ENCODE measurements at regions not wholly inside any gene's neighbourhood (a gene's known extent, or its start where the extent isn't known, plus 50 kb on each side); places are given as distances from the start of the nearest gene placed in this dataset.

DNA sequence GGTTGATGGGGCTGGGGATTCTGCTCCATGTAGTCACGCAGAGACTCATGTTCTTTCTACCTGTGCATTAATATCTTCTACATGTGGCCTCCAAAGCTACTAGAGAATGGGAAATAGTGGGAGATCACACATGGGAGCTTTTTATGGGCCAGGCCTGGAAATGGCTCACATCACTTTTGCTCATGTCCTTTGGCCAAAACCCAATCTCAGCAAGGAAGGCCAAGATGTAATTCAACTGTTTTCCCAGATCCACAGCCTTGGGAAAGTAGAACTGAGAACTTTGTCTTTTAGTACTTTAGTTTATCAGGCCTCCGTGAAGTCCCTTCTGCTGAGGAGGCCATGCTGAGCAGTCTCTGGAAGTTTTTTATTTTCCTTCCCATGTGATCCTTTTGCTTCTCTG lies 73.2 kb upstream of the SLC4A7 start:
- Histone ChIP-seq H3K9me3 (ENCODE audit: insufficient read depth, low read length) (no peaks in the 10 kb centered on the region), H3K9me2 (replicated peaks; ENCODE audit: insufficient read depth, low read length) (0 out of 2 replicates have a peak, but pooled peaks cover 2% of the 10 kb centered on the region), H3K79me2 (ENCODE audit: insufficient read depth, low read length) (no peaks in the 10 kb centered on the region), H3K4me2 (ENCODE audit: low read depth, low read length, poor library complexity, severe bottlenecking) (no peak overlapping the region), H3K9ac (ENCODE audit: low read length) (no peak overlapping the region), H3F3A (ENCODE audit: insufficient read depth) (no peaks in the 10 kb centered on the region), H4K20me1 (ENCODE audit: low read depth, low read length) (no peaks in the 10 kb centered on the region), H3K27ac (ENCODE audit: low read depth, low read length) (no peak overlapping the region), H2AFZ (ENCODE audit: low read depth, low read length, severe bottlenecking) (no peak overlapping the region), H3K36me3 (ENCODE audit: low read length) (no peaks in the 10 kb centered on the region), H3K27me3 (ENCODE audit: low read length) (no peaks in the 10 kb centered on the region), H3K4me3 (ENCODE audit: insufficient read depth, low read length, poor library complexity, severe bottlenecking) (no peak overlapping the region)
- TF ChIP-seq EZH2phosphoT487 (conservative IDR thresholded peaks at IDR 0.05; ENCODE audit: low read length), result no peak
- TF ChIP-seq, protein P1, sequence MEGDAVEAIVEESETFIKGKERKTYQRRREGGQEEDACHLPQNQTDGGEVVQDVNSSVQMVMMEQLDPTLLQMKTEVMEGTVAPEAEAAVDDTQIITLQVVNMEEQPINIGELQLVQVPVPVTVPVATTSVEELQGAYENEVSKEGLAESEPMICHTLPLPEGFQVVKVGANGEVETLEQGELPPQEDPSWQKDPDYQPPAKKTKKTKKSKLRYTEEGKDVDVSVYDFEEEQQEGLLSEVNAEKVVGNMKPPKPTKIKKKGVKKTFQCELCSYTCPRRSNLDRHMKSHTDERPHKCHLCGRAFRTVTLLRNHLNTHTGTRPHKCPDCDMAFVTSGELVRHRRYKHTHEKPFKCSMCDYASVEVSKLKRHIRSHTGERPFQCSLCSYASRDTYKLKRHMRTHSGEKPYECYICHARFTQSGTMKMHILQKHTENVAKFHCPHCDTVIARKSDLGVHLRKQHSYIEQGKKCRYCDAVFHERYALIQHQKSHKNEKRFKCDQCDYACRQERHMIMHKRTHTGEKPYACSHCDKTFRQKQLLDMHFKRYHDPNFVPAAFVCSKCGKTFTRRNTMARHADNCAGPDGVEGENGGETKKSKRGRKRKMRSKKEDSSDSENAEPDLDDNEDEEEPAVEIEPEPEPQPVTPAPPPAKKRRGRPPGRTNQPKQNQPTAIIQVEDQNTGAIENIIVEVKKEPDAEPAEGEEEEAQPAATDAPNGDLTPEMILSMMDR (IDR thresholded peaks at IDR 0.05; ENCODE audit: insufficient read depth, low read length, poor library complexity, severe bottlenecking), result no peak

DNA sequence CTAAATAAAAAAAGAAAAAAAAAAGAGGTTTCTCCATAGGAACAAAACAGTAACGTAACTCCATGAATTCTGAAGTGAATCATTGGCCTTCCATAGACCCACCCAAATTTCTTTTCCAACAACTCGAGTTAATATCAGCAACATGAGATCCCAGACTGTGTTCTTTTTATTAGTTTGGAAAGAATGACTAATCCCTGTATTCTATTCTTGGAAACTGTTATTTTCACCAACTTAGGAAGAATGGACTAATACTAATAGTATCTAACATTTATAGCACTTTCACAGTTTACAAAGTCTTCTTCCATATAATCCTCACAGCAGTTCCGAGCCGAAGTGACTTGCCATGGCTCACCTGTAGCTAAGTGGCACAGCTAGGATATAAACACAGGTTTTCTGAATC lies 72.7 kb upstream of the SLC4A7 start:
- Histone ChIP-seq H3K9me2 (replicated peaks; ENCODE audit: insufficient read depth, low read length) (0 out of 2 replicates have a peak, but pooled peaks cover 2% of the 10 kb centered on the region), H3K36me3 (ENCODE audit: low read length) (no peaks in the 10 kb centered on the region), H3K9ac (ENCODE audit: low read length) (no peak overlapping the region), H3F3A (ENCODE audit: insufficient read depth) (no peaks in the 10 kb centered on the region), H3K27me3 (ENCODE audit: low read length) (no peaks in the 10 kb centered on the region), H3K9me3 (ENCODE audit: insufficient read depth, low read length) (no peaks in the 10 kb centered on the region), H3K4me2 (ENCODE audit: low read depth, low read length, poor library complexity, severe bottlenecking) (no peak overlapping the region), H4K20me1 (ENCODE audit: low read depth, low read length) (no peaks in the 10 kb centered on the region), H3K79me2 (ENCODE audit: insufficient read depth, low read length) (no peaks in the 10 kb centered on the region), H2AFZ (ENCODE audit: low read depth, low read length, severe bottlenecking) (no peak overlapping the region), H3K27ac (ENCODE audit: low read depth, low read length) (no peak overlapping the region), H3K4me3 (ENCODE audit: insufficient read depth, low read length, poor library complexity, severe bottlenecking) (no peak overlapping the region)
- no peak for TF ChIP-seq EZH2phosphoT487 (conservative IDR thresholded peaks at IDR 0.05; ENCODE audit: low read length)
- TF ChIP-seq, protein P1 (IDR thresholded peaks at IDR 0.05; ENCODE audit: insufficient read depth, low read length, poor library complexity, severe bottlenecking), result no peak

DNA sequence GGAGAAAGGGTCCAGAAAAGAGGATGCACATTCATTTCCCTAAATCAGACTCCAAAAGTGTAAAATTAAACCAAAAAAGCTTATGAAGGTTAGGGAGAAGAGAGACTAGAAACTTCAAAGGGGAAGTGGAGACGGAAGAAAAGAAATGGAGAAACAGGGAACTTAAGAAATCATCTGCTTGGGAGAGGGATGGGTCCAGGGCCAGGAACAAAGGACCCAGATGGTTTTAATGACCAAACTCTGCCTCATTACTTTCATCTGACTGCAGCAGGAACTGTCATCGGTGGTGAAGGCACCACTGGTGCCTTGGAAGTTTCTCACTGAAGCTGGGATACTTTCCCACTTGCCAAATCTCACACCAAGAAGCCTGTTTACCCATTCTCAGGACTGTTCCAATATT lies 70.5 kb upstream of the SLC4A7 start:
- Histone ChIP-seq H3K4me3 (ENCODE audit: insufficient read depth, low read length, poor library complexity, severe bottlenecking) (no peak overlapping the region), H3K9me3 (ENCODE audit: insufficient read depth, low read length) (no peaks in the 10 kb centered on the region), H3K9me2 (replicated peaks; ENCODE audit: insufficient read depth, low read length) (0 out of 2 replicates have a peak, but pooled peaks cover 2% of the 10 kb centered on the region), H3K27me3 (ENCODE audit: low read length) (no peaks in the 10 kb centered on the region), H3F3A (ENCODE audit: insufficient read depth) (no peaks in the 10 kb centered on the region), H4K20me1 (ENCODE audit: low read depth, low read length) (no peaks in the 10 kb centered on the region), H3K36me3 (ENCODE audit: low read length) (no peaks in the 10 kb centered on the region), H3K9ac (ENCODE audit: low read length) (no peak overlapping the region), H2AFZ (ENCODE audit: low read depth, low read length, severe bottlenecking) (no peak overlapping the region), H3K27ac (ENCODE audit: low read depth, low read length) (no peak overlapping the region), H3K79me2 (ENCODE audit: insufficient read depth, low read length) (no peaks in the 10 kb centered on the region), H3K4me2 (ENCODE audit: low read depth, low read length, poor library complexity, severe bottlenecking) (no peak overlapping the region)
- TF ChIP-seq, protein P1 (IDR thresholded peaks at IDR 0.05; ENCODE audit: insufficient read depth, low read length, poor library complexity, severe bottlenecking), result no peak
- TF ChIP-seq EZH2phosphoT487 (conservative IDR thresholded peaks at IDR 0.05; ENCODE audit: low read length), result no peak

All from SU-DHL-6 (cell line).